Testis (tissue), 2 donors: ENCODE measurements at regions not wholly inside any gene's neighbourhood (a gene's known extent, or its start where the extent isn't known, plus 50 kb on each side); places are given as distances from the start of the nearest gene placed in this dataset.

Experiments
- DNase-seq: peaks from one replicate; pipeline ENCODE4 v3.0.0-alpha.2; 2019
- H3K27ac ChIP-seq, 2 donors: fragments of 200-600 bp; sonication (generic); one replicate each; pipeline ENCODE4 v1.5.1; 2019
- H3K27me3 ChIP-seq: fragments of 200-600 bp; sonication (generic); one replicate; pipeline ENCODE4 v1.5.1; 2019
- H3K36me3 ChIP-seq: fragments of 200-600 bp; sonication (generic); one replicate; pipeline ENCODE4 v1.5.1; 2017; ENCODE audit warnings: low read depth; ENCODE audit errors: missing control alignments
- H3K4me1 ChIP-seq: fragments of 200-600 bp; sonication (generic); one replicate; pipeline ENCODE4 v1.5.1; 2019
- H3K4me3 ChIP-seq, 2 donors: fragments of 200-600 bp; sonication (generic); one replicate each; pipeline ENCODE4 v1.5.1; 2017 to 2019
- H3K9me3 ChIP-seq: fragments of 200-600 bp; sonication (generic); one replicate; pipeline ENCODE4 v1.5.1; 2017
- CTCF ChIP-seq, 3 experiments: fragments of 450-650 bp in 2 of 3; fragments of 200-600 bp in 1 of 3; sonication (generic) in 1 of 3; IDR thresholded peaks; one replicate each; pipeline ENCODE4 v1.5.1; 2016 to 2019; ENCODE audit warnings: antibody characterized with exemption in 3 of 3, mild to moderate bottlenecking in 2 of 3, moderate library complexity in 1 of 3
- POLR2A ChIP-seq: fragments of 450-650 bp; IDR thresholded peaks from one replicate; pipeline ENCODE4 v1.6.1; 2017; ENCODE audit warnings: antibody characterized with exemption, mild to moderate bottlenecking, moderate library complexity
- WGBS, 2 donors: methylation state at CpG; one replicate each; pipeline ENCODE4 v1.1.5; 2018; 5-methylcytosine and 5-hydroxymethylcytosine counted together
- intact Hi-C: fragments of 100-400 bp; cut with DNase I; formaldehyde crosslinking; loops from one replicate; pipeline ENCODE4 v1.15.1; 2023; ENCODE audit warnings: low total_unique reads

GRCh38 chr13:79884890-79885289, 403.9 kb downstream of the NDFIP2 start:
- no peak for DNase-seq
- Histone ChIP-seq H3K4me3 (no peak overlapping the region), H3K4me1 (no peaks in the 10 kb centered on the region), H3K27me3 (no peaks in the 10 kb centered on the region), H3K27ac (no peak overlapping the region), H3K36me3 (no peaks in the 10 kb centered on the region), H3K9me3 (no peaks in the 10 kb centered on the region)
- 79 to 80% methylated on average over 2 of the region's 2 CpGs for WGBS, 2 donors
- intact Hi-C loops: no loop called here
- TF ChIP-seq POLR2A (no peak), CTCF (IDR thresholded peaks at IDR 0.05) (no peak)

- no peaks in the 10 kb centered on the region for H3K9me3 ChIP-seq
- no peak overlapping the region for H3K4me3 ChIP-seq
- intact Hi-C loops: no loop called here
- DNase-seq: no peak
- H3K4me1 ChIP-seq: no peaks in the 10 kb centered on the region
- no peaks in the 10 kb centered on the region for H3K36me3 ChIP-seq
- no peaks in the 10 kb centered on the region for H3K27me3 ChIP-seq
- H3K27ac ChIP-seq: no peak overlapping the region
- TF ChIP-seq POLR2A (no peak), CTCF (IDR thresholded peaks at IDR 0.05) (no peak)
Observed at GRCh38 chr13:79883216-79883615, 402.3 kb downstream of the NDFIP2 start.

- Histone ChIP-seq H3K9me3 (no peaks in the 10 kb centered on the region), H3K27me3 (no peaks in the 10 kb centered on the region), H3K36me3 (no peaks in the 10 kb centered on the region), H3K4me3 (no peak overlapping the region), H3K27ac (no peak overlapping the region), H3K4me1 (no peaks in the 10 kb centered on the region)
- intact Hi-C loops: no loop called here
- TF ChIP-seq CTCF (IDR thresholded peaks at IDR 0.05): no peak
- TF ChIP-seq POLR2A: no peak
- no peak for DNase-seq
- WGBS, 2 donors: 88 to 92% methylated on average over 2 of the region's 2 CpGs
Observed at GRCh38 chr13:79880818-79881217, 399.9 kb downstream of the NDFIP2 start.

GRCh38 chr13:79874396-79875360, 393.7 kb downstream of the NDFIP2 start:
- Histone ChIP-seq H3K36me3 (no peaks in the 10 kb centered on the region), H3K4me3 (no peak overlapping the region), H3K27ac (no peak overlapping the region), H3K9me3 (no peaks in the 10 kb centered on the region), H3K4me1 (no peaks in the 10 kb centered on the region), H3K27me3 (no peaks in the 10 kb centered on the region)
- 92 to 93% methylated on average over 5 of the region's 5 CpGs for WGBS, 2 donors
- no peak for DNase-seq
- TF ChIP-seq CTCF (IDR thresholded peaks at IDR 0.05) (no peak), POLR2A (no peak)
- intact Hi-C loops: no loop called here

- TF ChIP-seq POLR2A: no peak
- no peak for TF ChIP-seq CTCF (IDR thresholded peaks at IDR 0.05)
- intact Hi-C loops: no loop called here
- Histone ChIP-seq H3K4me3 (no peak overlapping the region), H3K27me3 (no peaks in the 10 kb centered on the region), H3K27ac (no peak overlapping the region), H3K9me3 (no peaks in the 10 kb centered on the region), H3K4me1 (no peaks in the 10 kb centered on the region), H3K36me3 (no peaks in the 10 kb centered on the region)
- DNase-seq: no peak
Observed at GRCh38 chr13:79871594-79871993, 390.6 kb downstream of the NDFIP2 start.
